H1 (cell line): ENCODE measurements at regions not wholly inside any gene's neighbourhood (a gene's known extent, or its start where the extent isn't known, plus 50 kb on each side); places are given as distances from the start of the nearest gene placed in this dataset.

Source experiments
- CTCF ChIA-PET: fragments of 300-600 bp; sonication (Branson Sonifier 250); formaldehyde crosslinking; loops from one replicate; lab custom pipeline; 2021; ENCODE audit not compliant: partially characterized antibody; lab: Charles Lee
- POLR2A ChIA-PET: fragments of 300-600 bp; sonication (Branson Sonifier 250); formaldehyde crosslinking; loops from one replicate; lab custom pipeline; 2021; ENCODE audit warnings: inconsistent platforms; ENCODE audit not compliant: partially characterized antibody; lab: Charles Lee
- DNase-seq, 2 experiments: peaks; one replicate each; pipeline versions ENCODE4 v3.0.0 to v3.0.0-alpha.2; 2010 to 2022; ENCODE audit warnings: low spot score in 2 of 2, low read depth in 1 of 2, mixed read lengths in 1 of 2
- FAIRE-seq: peaks from 2 replicates; lab custom pipeline; 2011; peaks lifted over from hg19 to GRCh38; lab: Jason Lieb, UNC
- H2AFZ ChIP-seq: 2 replicates; pipeline ENCODE4 v1.8.1; 2012; ENCODE audit warnings: low read length, inconsistent platforms
- H2AK5ac ChIP-seq: 2 replicates; pipeline ENCODE4 v1.6.1; 2013; ENCODE audit warnings: low read depth, low read length
- H2BK120ac ChIP-seq: replicated peaks from 2 replicates; pipeline ENCODE3; 2013; ENCODE audit warnings: low read depth, low read length, inconsistent platforms
- H2BK12ac ChIP-seq: 2 replicates; pipeline ENCODE4 v1.6.1; 2013; ENCODE audit warnings: low read depth, low read length
- H2BK15ac ChIP-seq: 2 replicates; pipeline ENCODE4 v1.6.1; 2013; ENCODE audit warnings: low read length
- H2BK20ac ChIP-seq: 2 replicates; pipeline ENCODE4 v1.6.1; 2013; ENCODE audit warnings: low read length
- H2BK5ac ChIP-seq: 2 replicates; pipeline ENCODE4 v1.6.1; 2013; ENCODE audit warnings: low read depth, low read length
- H3K14ac ChIP-seq: 2 replicates; pipeline ENCODE4 v1.6.1; 2013; ENCODE audit warnings: inconsistent platforms; ENCODE audit not compliant: insufficient read length
- H3K18ac ChIP-seq: 2 replicates; pipeline ENCODE4 v1.6.1; 2013; ENCODE audit warnings: low read length; ENCODE audit errors: extremely low read depth
- H3K23ac ChIP-seq: 2 replicates; pipeline ENCODE4 v1.6.1; 2013; ENCODE audit warnings: inconsistent platforms; ENCODE audit not compliant: insufficient read length
- H3K23me2 ChIP-seq: 2 replicates; pipeline ENCODE4 v1.6.1; 2013; ENCODE audit warnings: low read depth, low read length
- H3K27ac ChIP-seq: 2 replicates; pipeline ENCODE4 v1.6.1; 2011; ENCODE audit warnings: low read depth, low read length, inconsistent platforms
- H3K27me3 ChIP-seq, 4 experiments: replicated peaks in 1 of 4; 1 replicate in 1 of 4; 2 replicates in 3 of 4; pipeline versions ENCODE4 v1.6.1 to v1.8.1; 2011 to 2013; ENCODE audit warnings: low read length in 3 of 4, mild to moderate bottlenecking in 3 of 4, inconsistent platforms in 2 of 4, mixed read lengths in 2 of 4, moderate library complexity in 1 of 4; ENCODE audit not compliant: control insufficient read depth in 3 of 4, insufficient read depth in 3 of 4; ENCODE audit errors: extremely low read depth in 1 of 4
- H3K36me3 ChIP-seq, 4 experiments: 2 replicates each; pipeline versions ENCODE4 v1.6.1 to v1.8.1; 2011 to 2013; ENCODE audit warnings: mild to moderate bottlenecking in 4 of 4, low read length in 3 of 4, moderate library complexity in 2 of 4, control low read depth in 1 of 4, inconsistent platforms in 1 of 4; ENCODE audit not compliant: insufficient read depth in 4 of 4, control insufficient read depth in 2 of 4
- H3K4ac ChIP-seq: replicated peaks from 2 replicates; pipeline ENCODE3; 2013; ENCODE audit warnings: low read length, low read depth, mixed read lengths, inconsistent platforms; ENCODE audit not compliant: insufficient read length
- H3K4me1 ChIP-seq, 4 experiments: replicated peaks in 1 of 4; 1 replicate in 1 of 4; 2 replicates in 3 of 4; pipeline versions ENCODE4 v1.6.1 to v1.8.1; 2011 to 2013; ENCODE audit warnings: low read length in 3 of 4, inconsistent platforms in 2 of 4, mixed read lengths in 1 of 4; ENCODE audit not compliant: insufficient read depth in 4 of 4, control insufficient read depth in 3 of 4
- H3K4me2 ChIP-seq, 2 experiments: 2 replicates each; pipeline versions ENCODE4 v1.6.1 to v1.8.1; 2011 to 2013; ENCODE audit warnings: low read depth in 2 of 2, low read length in 2 of 2, control low read depth in 1 of 2, inconsistent platforms in 1 of 2, mild to moderate bottlenecking in 1 of 2; ENCODE audit not compliant: insufficient read depth in 1 of 2
- H3K4me3 ChIP-seq, 4 experiments: fragments of 200-600, 300-600 bp in 1 of 4; sonication (generic), shearing (Covaris generic), sonication (Bioruptor Twin) in 1 of 4; 2 replicates each; pipeline versions ENCODE4 v1.5.1 to v1.8.1; 2011 to 2016; ENCODE audit warnings: low read length in 4 of 4, low read depth in 3 of 4, control low read depth in 2 of 4, inconsistent platforms in 2 of 4, mild to moderate bottlenecking in 2 of 4, mixed read lengths in 1 of 4, moderate library complexity in 1 of 4; ENCODE audit not compliant: insufficient read depth in 2 of 4; ENCODE audit errors: extremely low read depth in 1 of 4
- H3K56ac ChIP-seq: replicated peaks from 2 replicates; pipeline ENCODE3; 2013; ENCODE audit warnings: low read depth, mild to moderate bottlenecking, mixed read lengths, low read length, inconsistent platforms; ENCODE audit not compliant: insufficient read length
- H3K79me1 ChIP-seq: 2 replicates; pipeline ENCODE4 v1.6.1; 2013; ENCODE audit warnings: low read depth, low read length, control low read depth
- H3K79me2 ChIP-seq, 2 experiments: 2 replicates each; pipeline versions ENCODE4 v1.6.1 to v1.8.1; 2012 to 2013; ENCODE audit warnings: low read length in 2 of 2, mild to moderate bottlenecking in 2 of 2, inconsistent platforms in 1 of 2; ENCODE audit not compliant: insufficient read depth in 2 of 2, control insufficient read depth in 1 of 2
- H3K9ac ChIP-seq, 4 experiments: replicated peaks in 1 of 4; 1 replicate in 1 of 4; 2 replicates in 3 of 4; pipeline versions ENCODE4 v1.6.1 to v1.8.1; 2011 to 2013; ENCODE audit warnings: low read depth in 3 of 4, low read length in 3 of 4, control low read depth in 2 of 4, mild to moderate bottlenecking in 2 of 4, moderate library complexity in 2 of 4, inconsistent platforms in 1 of 4; ENCODE audit errors: extremely low read depth in 1 of 4
- H3K9me3 ChIP-seq, 2 experiments: 2 replicates each; pipeline versions ENCODE4 v1.6.1 to v1.8.1; 2012 to 2013; ENCODE audit warnings: mild to moderate bottlenecking in 2 of 2, moderate library complexity in 2 of 2, control low read depth in 1 of 2, inconsistent platforms in 1 of 2, low read depth in 1 of 2, low read length in 1 of 2, mixed read lengths in 1 of 2; ENCODE audit not compliant: insufficient read depth in 2 of 2
- H4K20me1 ChIP-seq, 2 experiments: replicated peaks in 1 of 2; 2 replicates each; pipeline versions ENCODE3 to v1.8.1; 2011 to 2013; ENCODE audit warnings: inconsistent platforms in 2 of 2, low read length in 2 of 2, mild to moderate bottlenecking in 1 of 2; ENCODE audit not compliant: insufficient read depth in 2 of 2, control insufficient read depth in 1 of 2
- H4K5ac ChIP-seq: 2 replicates; pipeline ENCODE4 v1.6.1; 2013; ENCODE audit warnings: low read length, low read depth, mixed read lengths, inconsistent platforms; ENCODE audit not compliant: insufficient read length
- H4K8ac ChIP-seq: 2 replicates; pipeline ENCODE4 v1.8.0; 2013; ENCODE audit warnings: mild to moderate bottlenecking, moderate library complexity, low read length, inconsistent platforms; ENCODE audit not compliant: insufficient read depth; ENCODE audit errors: extremely low read depth
- H4K91ac ChIP-seq: replicated peaks from 2 replicates; pipeline ENCODE3; 2013; ENCODE audit warnings: low read length, mixed read lengths, inconsistent platforms; ENCODE audit not compliant: insufficient read length
- ASH2L ChIP-seq: fragments of 200-600, 300-600 bp; sonication (generic); IDR thresholded peaks from one replicate; pipeline ENCODE4 v1.7.1; 2017; ENCODE audit warnings: low read length
- CHD1 ChIP-seq: IDR thresholded peaks from 2 replicates; pipeline ENCODE4 v1.6.1; 2012; ENCODE audit warnings: low read depth, low read length, improper control_type of control experiment
- FOSL1 ChIP-seq: IDR thresholded peaks from 2 replicates; pipeline ENCODE4 v1.6.1; 2011; ENCODE audit warnings: mild to moderate bottlenecking, low read depth, low read length, moderate library complexity; ENCODE audit not compliant: insufficient read depth
- MAFK ChIP-seq: IDR thresholded peaks from 2 replicates; pipeline ENCODE4 v1.6.1; 2012; ENCODE audit warnings: low read depth, mild to moderate bottlenecking, improper control_type of control experiment, low read length
- PHF8 ChIP-seq: fragments of 200-600 bp; sonication (generic); conservative IDR thresholded peaks from 2 replicates; pipeline ENCODE4 v1.7.1; 2012; ENCODE audit warnings: low read depth, mild to moderate bottlenecking, inconsistent platforms, low read length, moderate library complexity
- RAD21 ChIP-seq, 2 experiments: IDR thresholded peaks in 1 of 2; conservative IDR thresholded peaks in 1 of 2; 2 replicates each; pipeline ENCODE4 v1.6.1; 2011; ENCODE audit warnings: low read depth in 2 of 2, low read length in 2 of 2, improper control_type of control experiment in 1 of 2, inconsistent platforms in 1 of 2, mild to moderate bottlenecking in 1 of 2, moderate library complexity in 1 of 2
- RXRA ChIP-seq: IDR thresholded peaks from 2 replicates; pipeline ENCODE4 v1.6.1; 2011; ENCODE audit warnings: low read depth, mild to moderate bottlenecking, low read length, moderate library complexity; ENCODE audit not compliant: insufficient read depth
- SAP30 ChIP-seq: fragments of 300-600 bp; sonication (generic); IDR thresholded peaks from 2 replicates; pipeline ENCODE4 v1.7.1; 2012; ENCODE audit warnings: low read length, moderate library complexity, mild to moderate bottlenecking, inconsistent platforms; ENCODE audit not compliant: insufficient read depth, insufficient replicate concordance
- SIN3A ChIP-seq, 2 experiments: IDR thresholded peaks in 1 of 2; conservative IDR thresholded peaks in 1 of 2; 2 replicates each; pipeline ENCODE4 v1.6.1; 2011 to 2012; ENCODE audit warnings: low read length in 2 of 2, improper control_type of control experiment in 1 of 2, low read depth in 1 of 2, mild to moderate bottlenecking in 1 of 2
- SIRT6 ChIP-seq: IDR thresholded peaks from one replicate; pipeline ENCODE4 v1.7.1; 2012; ENCODE audit warnings: low read length, inconsistent platforms
- TBP ChIP-seq: IDR thresholded peaks from 2 replicates; pipeline ENCODE4 v1.6.1; 2011; ENCODE audit warnings: low read depth, low read length, improper control_type of control experiment
- TCF12 ChIP-seq: IDR thresholded peaks from 2 replicates; pipeline ENCODE4 v1.6.1; 2011; ENCODE audit warnings: low read depth, mild to moderate bottlenecking, low read length
- WGBS, 2 experiments: shearing (Covaris generic) in 1 of 2; methylation state at CpG; one replicate each; pipeline versions ENCODE4 v1.1.6 to v1.1.7; 2013 to 2015; ENCODE audit warnings: low lambda C conversion rate in 2 of 2, mixed read lengths in 2 of 2, inconsistent platforms in 1 of 2, low coverage in 1 of 2, missing lambda C conversion rate in 1 of 2; ENCODE audit not compliant: insufficient replicate concordance in 2 of 2, insufficient coverage in 1 of 2, insufficient read length in 1 of 2; ENCODE audit errors: extremely low coverage in 1 of 2, missing lambda C conversion rate in 1 of 2; 5-methylcytosine and 5-hydroxymethylcytosine counted together
- TF ChIP-seq, protein P1 (sequence below): IDR thresholded peaks from 2 replicates; pipeline ENCODE4 v1.6.1; 2012; ENCODE audit warnings: inconsistent platforms

DNA sequence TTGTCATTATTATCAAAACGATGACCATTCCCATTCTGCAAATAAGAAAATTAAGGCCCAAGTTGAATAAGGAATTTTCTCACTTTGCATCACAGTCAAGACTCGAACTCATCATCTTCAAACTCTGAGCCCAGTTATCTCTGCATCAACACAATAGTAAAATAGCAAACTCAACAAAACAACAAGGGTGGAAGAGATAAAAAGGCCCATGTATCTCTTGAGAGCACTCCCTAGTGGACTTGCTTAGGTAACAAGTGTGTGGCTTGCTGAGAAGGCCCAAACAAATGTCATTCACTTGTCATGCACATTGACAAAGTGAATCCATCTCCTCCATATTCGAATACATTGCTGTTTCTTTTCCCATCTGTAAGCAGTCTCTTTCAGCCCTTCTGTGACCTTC, 412.0 kb upstream of the MAF start:
- H3K4me3 ChIP-seq = no peak overlapping the region
- peaks cover 3% of the 10 kb centered on the region; the same call in 1 of the 2 replicates for H3K23me2 ChIP-seq
- WGBS, 2 experiments = 91% methylated on average over 3 of the region's 3 CpGs; no CpG with 5 or more reads in 1 of the 2 experiments
- POLR2A ChIA-PET = no interaction called here
- H3K56ac ChIP-seq = no peak overlapping the region
- no peaks in the 10 kb centered on the region for H3K79me1 ChIP-seq
- H2BK15ac ChIP-seq = no peak overlapping the region
- no peak overlapping the region for H2AFZ ChIP-seq
- no peak overlapping the region for H3K4me2 ChIP-seq
- no peak overlapping the region for H3K27ac ChIP-seq
- no peaks in the 10 kb centered on the region for H3K36me3 ChIP-seq
- H2AK5ac ChIP-seq = no peak overlapping the region
- H3K4me1 ChIP-seq = no peaks in the 10 kb centered on the region
- no peak overlapping the region for H3K9ac ChIP-seq
- H2BK20ac ChIP-seq = no peak overlapping the region
- H3K79me2 ChIP-seq = no peaks in the 10 kb centered on the region
- H3K14ac ChIP-seq = no peak overlapping the region
- no peaks in the 10 kb centered on the region for H3K9me3 ChIP-seq
- CTCF ChIA-PET = interaction anchor here (0.6 to 2.0 kb wide), 7 partner anchors 8 to 672 kb away, joined by 3 to 6 read pairs (median 3); no protein-coding TSS in a partner anchor
- FAIRE-seq (no peak), DNase-seq (no peak)
- no peak overlapping the region for H2BK5ac ChIP-seq
- H4K20me1 ChIP-seq = no peaks in the 10 kb centered on the region
- H4K91ac ChIP-seq = no peak overlapping the region
- H2BK12ac ChIP-seq = no peak overlapping the region
- H3K23ac ChIP-seq = no peak overlapping the region
- H3K27me3 ChIP-seq = peaks cover 0 to 1% (median 0%) of the 10 kb centered on the region in 4 experiments; a peak in 1 of 7 replicates
- H4K8ac ChIP-seq = no peak overlapping the region
- H4K5ac ChIP-seq = no peak overlapping the region
- no peak overlapping the region for H3K18ac ChIP-seq
- no peak overlapping the region for H3K4ac ChIP-seq
- H2BK120ac ChIP-seq = no peak overlapping the region
- TF ChIP-seq RAD21 (IDR thresholded peaks at IDR 0.05 in 1 of 2, conservative IDR thresholded peaks at IDR 0.05 in 1 of 2; ENCODE audit: low read depth in 2 of 2, low read length in 2 of 2) (peak in 1 of 2 experiments; percentile 22; a peak in 1 of 4 replicates), CHD1 (no peak), MAFK (no peak), RXRA (no peak), TBP (no peak), ASH2L (no peak), FOSL1 (no peak), TCF12 (no peak), SIRT6 (no peak), SIN3A (conservative IDR thresholded peaks at IDR 0.05 in 1 of 2, IDR thresholded peaks at IDR 0.05 in 1 of 2; ENCODE audit: low read depth in 1 of 2, low read length in 2 of 2) (no peak), PHF8 (no peak), SAP30 (no peak)
- TF ChIP-seq, protein P1, sequence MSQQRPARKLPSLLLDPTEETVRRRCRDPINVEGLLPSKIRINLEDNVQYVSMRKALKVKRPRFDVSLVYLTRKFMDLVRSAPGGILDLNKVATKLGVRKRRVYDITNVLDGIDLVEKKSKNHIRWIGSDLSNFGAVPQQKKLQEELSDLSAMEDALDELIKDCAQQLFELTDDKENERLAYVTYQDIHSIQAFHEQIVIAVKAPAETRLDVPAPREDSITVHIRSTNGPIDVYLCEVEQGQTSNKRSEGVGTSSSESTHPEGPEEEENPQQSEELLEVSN = no peak
